NOMO-1 treated with DMSO at 0.1 percent for 48 hours (cell line): ENCODE measurements at regions not wholly inside any gene's neighbourhood (a gene's known extent, or its start where the extent isn't known, plus 50 kb on each side); places are given as distances from the start of the nearest gene placed in this dataset.

Experiments used
- DNase-seq: peaks from one replicate; lab custom pipeline; 2025; ENCODE audit not compliant: unreplicated experiment; lab: John Stamatoyannopoulos, UW

GRCh38 chr6:120122401-120122800 lies 772.8 kb upstream of the MAN1A1 start:
- DNase-seq, result no peak

- no peak for DNase-seq
Observed at GRCh38 chr6:120116343-120116742, 766.8 kb upstream of the MAN1A1 start.

- DNase-seq, result no peak
Observed at GRCh38 chr6:120112980-120113379, 763.4 kb upstream of the MAN1A1 start.

GRCh38 chr6:120111001-120111400 lies 761.4 kb upstream of the MAN1A1 start:
- no peak for DNase-seq

- DNase-seq, result no peak
Observed at GRCh38 chr6:120108061-120108795, 758.7 kb upstream of the MAN1A1 start.

GRCh38 chr6:120103618-120104017 lies 754.1 kb upstream of the MAN1A1 start:
- no peak for DNase-seq

- DNase-seq, result no peak
Observed at GRCh38 chr6:120096696-120097260, 747.2 kb upstream of the MAN1A1 start.

- DNase-seq, result peak; percentile 37
Observed at GRCh38 chr6:120083186-120083585, 733.6 kb upstream of the MAN1A1 start.

- no peak for DNase-seq
Observed at GRCh38 chr6:120077489-120077888, 727.9 kb upstream of the MAN1A1 start.

- DNase-seq, result no peak
Observed at GRCh38 chr6:120058410-120058809, 708.8 kb upstream of the MAN1A1 start.

- DNase-seq, result no peak
Observed at GRCh38 chr6:120056085-120056484, 706.5 kb upstream of the MAN1A1 start.

- no peak for DNase-seq
Observed at GRCh38 chr6:120055071-120055470, 705.5 kb upstream of the MAN1A1 start.

- DNase-seq, result no peak
Observed at GRCh38 chr6:120039664-120040063, 690.1 kb upstream of the MAN1A1 start.

- no peak for DNase-seq
Observed at GRCh38 chr6:120031837-120032236, 682.3 kb upstream of the MAN1A1 start.

GRCh38 chr6:120026791-120027190 lies 677.2 kb upstream of the MAN1A1 start:
- DNase-seq, result no peak

GRCh38 chr6:120010075-120010474 lies 660.5 kb upstream of the MAN1A1 start:
- DNase-seq, result no peak

GRCh38 chr6:120005292-120005976 lies 655.9 kb upstream of the MAN1A1 start:
- DNase-seq, result no peak

GRCh38 chr6:119986934-119987549 lies 637.5 kb upstream of the MAN1A1 start:
- DNase-seq, result no peak

- DNase-seq, result peak; percentile 39
Observed at GRCh38 chr6:119985952-119986736, 636.6 kb upstream of the MAN1A1 start.

- DNase-seq, result no peak
Observed at GRCh38 chr6:119980802-119981201, 631.2 kb upstream of the MAN1A1 start.

- DNase-seq, result no peak
Observed at GRCh38 chr6:119979862-119980261, 630.3 kb upstream of the MAN1A1 start.
